ENCODE measurements at regions not wholly inside any gene's neighbourhood (a gene's known extent, or its start where the extent isn't known, plus 50 kb on each side); places are given as distances from the start of the nearest gene placed in this dataset.

DNA sequence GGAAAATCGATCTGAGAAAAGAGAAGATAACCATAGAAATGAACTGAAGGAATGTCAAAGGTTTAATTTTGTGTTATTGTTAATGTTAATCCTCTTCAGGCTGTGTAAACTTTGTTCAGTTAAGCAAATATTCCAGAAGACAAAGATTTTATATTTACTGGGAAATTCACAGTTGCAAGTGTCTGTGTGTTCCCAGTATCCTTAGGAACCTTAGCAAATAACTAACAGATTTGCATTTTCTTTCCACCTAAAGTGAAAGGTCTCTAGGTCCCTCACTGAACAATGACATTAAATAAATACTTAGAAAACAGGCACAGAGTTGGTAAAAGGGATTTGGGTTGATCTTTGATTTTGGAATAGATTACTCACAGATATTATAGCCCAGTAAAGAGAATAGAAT is 324.7 kb downstream of the C4orf33 start:
- no peak for DNase-seq (ENCODE audit: low read depth)

DNA sequence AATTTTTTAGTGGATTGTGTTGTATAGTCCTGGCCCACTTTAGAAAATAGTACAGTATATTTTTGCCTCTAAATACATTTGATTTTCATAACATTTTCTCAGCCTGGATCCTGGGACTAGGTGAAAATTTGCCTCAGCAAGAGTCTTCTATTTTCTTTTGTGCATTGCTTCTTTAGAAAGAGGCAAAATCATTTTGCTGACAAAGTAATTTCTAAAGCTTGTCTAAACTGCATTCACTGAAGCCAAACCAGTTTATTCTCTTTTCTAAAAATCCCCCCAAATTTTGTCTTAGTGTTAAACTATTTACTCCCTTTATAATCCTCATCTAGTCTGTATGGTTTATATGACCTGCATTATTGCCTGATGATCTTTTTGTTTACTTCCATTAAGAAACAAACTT is 326.3 kb downstream of the C4orf33 start:
- no peak for DNase-seq (ENCODE audit: low read depth)

- DNase-seq (ENCODE audit: low read depth), result no peak
Measured at GRCh38 chr4:129428454-129428853, 332.5 kb downstream of the C4orf33 start.

DNA sequence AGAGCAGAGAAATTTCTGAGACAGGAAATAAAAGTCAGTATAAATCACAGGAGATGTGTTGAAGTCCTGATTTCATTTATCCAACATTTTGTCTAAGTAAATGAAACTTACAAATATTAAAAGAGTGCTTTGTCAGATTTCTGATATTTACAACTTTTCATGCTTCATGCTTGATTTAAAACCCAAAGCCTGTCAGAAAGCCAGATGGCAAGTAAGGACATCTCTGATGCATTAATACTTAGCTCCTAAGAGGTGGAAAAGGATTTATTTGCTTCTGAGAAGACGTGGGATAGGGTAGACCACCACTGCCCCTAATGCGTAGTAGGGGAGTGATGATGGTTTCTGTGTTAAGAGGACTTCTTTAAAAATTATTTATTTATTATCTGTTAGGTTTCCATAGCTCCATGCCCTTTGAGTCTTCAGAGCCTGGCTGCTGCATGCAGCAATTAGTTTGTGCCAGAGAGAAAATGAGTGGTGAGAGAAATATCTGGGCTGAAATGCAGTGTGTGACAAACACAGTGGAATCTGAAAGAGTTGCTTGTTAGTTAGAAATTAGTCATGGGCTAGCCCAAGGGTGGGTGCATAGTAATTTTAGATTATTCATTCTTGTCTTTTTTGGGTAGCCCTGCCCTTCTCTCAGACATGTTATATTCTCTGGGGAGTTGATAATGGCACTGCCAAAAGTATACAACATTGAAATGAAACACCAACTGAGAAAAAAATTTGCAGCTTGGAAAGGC is 333.8 kb downstream of the C4orf33 start:
- DNase-seq (ENCODE audit: low read depth), result no peak

DNA sequence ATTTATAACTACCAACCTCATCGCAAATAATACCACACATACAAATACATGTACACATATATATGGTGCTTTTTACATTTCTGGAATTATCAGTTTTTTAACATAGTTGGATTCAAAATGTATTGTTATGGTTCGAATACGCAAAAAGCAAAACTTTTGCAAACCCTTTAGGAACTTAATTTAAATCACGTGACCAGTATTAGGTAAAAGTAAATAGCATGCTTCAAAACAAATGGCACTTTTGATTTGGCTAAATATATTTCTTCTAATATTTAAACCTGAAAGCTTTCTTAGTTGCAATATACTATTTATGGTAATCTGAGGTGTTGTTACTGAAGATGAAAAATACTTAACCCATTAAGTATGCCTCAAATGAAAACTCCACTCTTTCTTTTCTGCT is 341.4 kb downstream of the C4orf33 start:
- DNase-seq (ENCODE audit: low read depth), result no peak

GRCh38 chr4:129438456-129438981 is 342.6 kb downstream of the C4orf33 start:
- DNase-seq (ENCODE audit: low read depth), result no peak

DNA sequence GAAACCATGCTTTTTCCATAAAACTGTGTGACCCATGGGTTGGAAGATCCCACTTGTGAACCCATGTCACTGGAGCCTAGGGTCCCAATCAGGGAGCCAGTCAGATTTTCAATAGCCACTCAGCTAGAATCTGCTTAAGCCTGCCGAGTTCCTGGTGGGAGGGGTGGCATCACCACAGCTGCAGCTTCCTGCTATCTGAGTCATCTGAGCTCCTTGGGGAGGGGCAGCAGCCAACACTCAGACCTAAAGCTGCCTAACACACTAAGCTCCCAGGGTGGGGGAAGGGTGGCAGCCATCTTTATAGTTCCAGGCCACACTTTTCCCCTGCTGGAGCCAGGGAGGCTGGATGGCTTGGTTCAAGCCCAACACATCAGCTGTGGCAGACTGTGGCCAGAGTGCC is 350.1 kb downstream of the C4orf33 start:
- DNase-seq (ENCODE audit: low read depth), result peak; percentile 5

DNA sequence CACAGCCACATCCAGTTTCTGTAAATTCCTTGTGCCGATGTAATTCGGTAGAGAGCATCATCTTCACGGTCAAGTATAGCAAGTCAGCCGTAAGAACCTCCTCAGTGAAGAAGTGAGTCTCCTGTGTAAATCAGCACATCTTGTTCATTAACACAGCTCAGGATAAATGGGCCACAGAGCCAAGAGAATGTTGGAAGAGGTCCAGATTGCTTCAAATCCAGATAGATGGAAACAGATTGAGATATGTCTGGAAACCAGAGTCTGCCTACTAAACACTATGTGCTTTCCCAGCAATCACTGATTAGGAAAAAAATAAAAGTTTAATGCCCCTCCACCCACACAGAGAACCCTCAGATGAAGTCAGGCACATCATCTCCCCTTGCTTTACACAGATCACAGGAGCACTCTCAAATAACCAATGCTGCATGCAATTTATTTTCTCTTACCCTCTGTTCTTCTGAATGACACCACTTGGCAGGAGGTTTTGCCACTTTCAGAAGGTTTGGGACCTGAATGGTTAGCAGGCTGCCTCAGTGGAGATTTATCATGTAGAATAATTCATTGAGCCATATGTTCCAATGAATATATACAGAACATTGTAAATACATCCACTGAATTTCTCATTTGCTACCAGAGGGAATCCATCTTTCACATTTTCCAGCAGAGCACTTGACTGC is 357.7 kb downstream of the C4orf33 start:
- DNase-seq (ENCODE audit: low read depth), result no peak

- DNase-seq (ENCODE audit: low read depth), result no peak
Measured at GRCh38 chr4:129455482-129455881, 359.5 kb downstream of the C4orf33 start.

DNA sequence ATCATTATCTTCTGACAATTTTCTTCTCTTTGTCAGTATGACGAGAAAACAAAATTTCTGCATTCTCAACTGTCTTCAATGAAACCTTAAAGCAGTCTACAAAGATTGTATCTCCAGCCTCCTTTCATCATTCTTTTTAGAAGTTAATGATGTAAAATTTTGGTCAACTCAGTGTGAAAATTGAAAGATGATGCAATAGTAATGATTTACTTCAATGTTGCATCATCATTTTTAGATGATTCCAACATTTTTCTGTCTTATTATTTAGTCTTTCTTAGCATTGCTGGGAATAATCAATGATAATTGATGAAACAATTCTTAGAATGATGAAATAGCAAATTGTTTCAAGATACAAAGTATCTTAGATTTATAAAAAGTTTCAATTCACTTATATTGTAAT is 372.7 kb downstream of the C4orf33 start:
- no peak for DNase-seq (ENCODE audit: low read depth)

DNA sequence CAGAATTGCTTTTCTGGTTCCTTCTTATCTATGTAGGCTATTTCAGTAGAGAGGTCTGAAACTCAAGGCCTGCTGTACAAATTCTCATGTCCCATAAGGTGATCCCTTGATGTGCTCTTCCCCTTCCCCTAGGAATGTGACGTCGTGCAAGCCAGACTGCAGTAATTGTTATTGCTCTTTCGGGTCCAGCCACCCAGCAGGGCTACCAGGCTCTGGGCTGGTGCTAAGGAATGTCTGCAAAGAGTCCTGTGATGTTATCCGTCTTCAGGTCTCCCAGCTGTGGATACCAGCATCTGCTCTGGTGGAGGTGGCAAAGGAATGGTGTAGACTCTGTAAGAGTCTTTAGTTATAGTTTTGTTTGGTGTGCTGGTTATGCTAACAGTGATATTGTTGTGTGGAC is 378.7 kb downstream of the C4orf33 start:
- no peak for DNase-seq (ENCODE audit: low read depth)

DNA sequence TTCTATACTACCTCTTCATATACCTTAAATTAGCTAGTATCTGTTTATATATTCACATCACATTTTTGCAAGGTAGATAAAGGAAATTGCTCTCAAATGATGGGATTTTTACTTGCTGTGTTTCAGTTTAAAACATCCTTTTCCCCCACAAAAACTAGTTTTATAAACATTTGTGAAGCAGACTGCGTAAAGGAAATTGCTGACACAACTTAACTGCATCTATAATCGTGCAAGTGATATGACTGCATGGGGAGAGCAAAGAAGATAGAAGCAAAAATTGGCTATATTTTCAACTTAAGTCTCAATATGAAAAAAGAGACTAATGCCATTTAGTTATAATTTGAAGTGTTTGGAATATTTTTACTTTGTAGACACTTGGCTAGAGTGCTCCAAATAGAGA is 385.2 kb downstream of the C4orf33 start:
- no peak for DNase-seq (ENCODE audit: low read depth)

DNA sequence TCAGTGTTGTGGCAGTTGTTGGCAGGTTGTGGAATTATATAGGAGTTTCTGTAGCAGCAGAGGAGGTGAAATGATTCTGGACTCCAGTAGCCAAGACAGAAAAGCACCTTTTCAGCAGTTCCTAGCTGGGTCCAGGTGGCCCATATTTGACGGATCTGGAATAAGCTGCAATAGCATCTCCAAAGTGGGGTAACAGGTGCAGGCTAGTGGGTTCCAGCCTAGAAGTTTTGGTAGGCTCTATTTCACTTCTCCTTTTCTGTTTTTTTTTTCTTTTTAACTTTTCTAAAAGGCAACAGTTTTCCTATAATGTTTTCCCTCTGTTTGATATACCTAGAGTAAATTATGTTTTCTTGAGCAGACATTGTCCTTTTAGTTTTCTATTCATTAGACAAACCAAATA is 392.5 kb downstream of the C4orf33 start:
- no peak for DNase-seq (ENCODE audit: low read depth)

DNA sequence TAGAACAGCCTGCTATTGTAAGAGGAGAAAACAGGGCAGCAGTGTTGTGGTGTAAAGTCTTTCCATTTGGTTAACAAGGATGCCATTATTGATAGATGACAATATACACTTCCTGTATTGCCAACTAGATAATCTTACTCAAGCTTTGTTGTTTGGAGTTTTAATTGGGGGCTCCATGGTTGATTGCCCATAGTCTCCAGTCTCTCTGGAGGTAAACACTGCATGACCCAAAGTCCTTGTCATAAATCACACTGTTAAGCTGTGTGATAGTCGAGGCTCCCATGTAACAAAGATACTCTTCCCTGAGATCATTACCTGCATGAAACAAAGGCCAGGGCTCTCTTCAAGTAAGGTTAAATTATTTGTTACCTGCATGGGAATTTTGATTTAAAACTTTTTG is 394.6 kb downstream of the C4orf33 start:
- DNase-seq (ENCODE audit: low read depth), result no peak

DNA sequence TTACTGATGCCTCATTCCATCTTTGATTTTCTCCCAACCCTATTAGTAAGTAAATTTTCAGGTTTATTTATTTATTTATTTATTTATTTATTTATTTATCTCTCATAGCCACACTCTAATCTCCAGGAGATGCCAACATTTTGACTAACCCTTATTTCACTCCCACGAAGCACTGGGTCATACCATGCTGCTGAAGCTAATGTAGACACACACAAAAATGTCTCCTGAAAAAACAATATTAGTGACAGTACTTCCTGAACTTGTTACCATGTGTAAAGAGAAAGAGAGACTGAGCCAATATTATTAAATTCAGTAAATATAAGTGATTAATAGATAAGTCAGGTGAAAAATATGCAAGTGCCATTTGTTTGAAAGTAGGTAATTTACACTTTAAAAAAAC is 402.7 kb downstream of the C4orf33 start:
- no peak for DNase-seq (ENCODE audit: low read depth)

DNA sequence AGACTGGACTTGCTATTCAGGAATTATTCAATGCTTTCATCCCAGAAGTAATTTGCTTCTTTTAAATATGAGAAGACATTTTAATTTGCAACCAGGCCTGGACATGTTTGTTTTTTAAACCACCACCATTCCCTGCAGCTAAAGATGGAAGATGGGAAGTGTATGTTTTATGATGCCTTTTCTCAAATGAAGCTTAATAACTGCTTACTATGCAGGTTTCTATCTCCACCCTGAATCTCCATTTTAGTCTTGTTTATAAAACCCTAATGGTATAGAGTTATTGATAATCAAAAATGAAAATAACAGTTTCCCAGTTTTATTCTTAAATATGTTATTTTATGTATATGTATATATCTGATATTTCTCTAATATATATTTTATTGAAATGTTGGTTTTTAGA is 418.9 kb downstream of the C4orf33 start:
- DNase-seq (ENCODE audit: low read depth), result no peak

DNA sequence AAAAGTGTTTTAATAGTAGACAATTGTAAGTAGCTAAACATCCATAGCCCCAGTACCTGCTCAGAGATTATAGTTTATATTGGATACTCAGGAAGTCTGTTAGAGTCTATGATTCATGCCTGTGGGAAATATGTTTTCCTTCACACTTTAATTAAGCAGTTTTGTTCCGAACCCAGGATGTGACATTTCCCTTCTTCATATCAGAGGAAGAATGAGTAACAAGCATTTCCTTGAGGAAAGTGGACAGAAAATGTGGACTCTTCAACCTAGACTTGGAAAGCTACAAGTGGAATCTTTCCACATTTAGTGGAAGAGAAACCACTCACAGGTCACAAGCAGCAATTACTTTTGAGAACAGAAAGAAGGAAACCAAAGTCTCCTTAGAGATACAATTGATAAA is 419.4 kb downstream of the C4orf33 start:
- DNase-seq (ENCODE audit: low read depth), result no peak

DNA sequence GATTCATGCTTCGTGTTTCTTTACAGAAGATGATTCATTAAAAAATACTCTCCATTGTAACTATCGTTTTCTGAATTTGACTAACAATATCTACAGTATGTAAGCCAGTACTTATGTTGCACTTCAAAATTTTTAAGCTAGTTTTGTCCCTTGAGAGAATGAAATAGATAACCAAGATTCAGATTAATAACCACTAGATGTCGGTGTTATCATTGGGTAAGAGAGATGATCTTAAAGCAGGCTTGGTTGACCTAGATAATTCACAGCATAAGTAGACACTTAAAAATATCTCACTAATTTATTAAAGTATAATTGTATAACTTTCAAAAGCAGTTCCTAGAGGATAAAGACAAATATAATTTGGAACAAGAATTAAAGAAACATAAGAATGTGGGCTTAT is 430.9 kb downstream of the C4orf33 start:
- peak; percentile 17 for DNase-seq (ENCODE audit: low read depth)

- no peak for DNase-seq (ENCODE audit: low read depth)
Measured at GRCh38 chr4:129531253-129531652, 435.3 kb downstream of the C4orf33 start.

- DNase-seq (ENCODE audit: low read depth), result no peak
Measured at GRCh38 chr4:129532573-129532972, 436.6 kb downstream of the C4orf33 start.

DNA sequence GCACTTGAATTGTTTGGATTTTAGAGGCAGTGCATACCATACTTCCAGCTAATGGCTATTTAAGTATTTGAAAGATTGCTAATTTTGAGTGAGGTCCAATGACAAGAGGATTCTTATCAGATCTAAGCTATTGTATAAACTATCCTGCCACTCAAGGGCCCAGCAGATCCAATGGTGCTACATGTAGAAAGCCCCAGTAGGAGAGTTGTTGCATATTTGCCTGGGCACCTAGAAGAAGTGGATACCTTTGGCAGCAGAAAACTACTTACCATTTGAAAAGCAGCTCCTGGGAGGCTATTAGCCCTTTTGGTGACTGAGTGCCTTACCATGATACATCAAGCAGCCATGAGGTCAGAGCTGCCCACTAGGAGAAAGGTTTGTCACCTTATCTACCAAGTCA is 447.3 kb downstream of the C4orf33 start:
- no peak for DNase-seq (ENCODE audit: low read depth)

- peak; percentile 85 for DNase-seq (ENCODE audit: low read depth)
Measured at GRCh38 chr4:129545599-129546278, 449.8 kb downstream of the C4orf33 start.

GRCh38 chr4:129546531-129546930 is 450.6 kb downstream of the C4orf33 start:
- no peak for DNase-seq (ENCODE audit: low read depth)
